ENCODE measurements at regions not wholly inside any gene's neighbourhood (a gene's known extent, or its start where the extent isn't known, plus 50 kb on each side); places are given as distances from the start of the nearest gene placed in this dataset.
"Not testable (repeated sequence)": the region's sequence is repeated elsewhere in the genome, so short reads cannot be mapped to it uniquely, and the experiment has no call there.

GRCh38 chr1:73673971-73674370, 524.0 kb downstream of the LRRIQ3 start:
- ATAC-seq, result no peak
- DNase-seq, result no peak
- intact Hi-C loops (cut with DNase I, micrococcal nuclease), result no loop called here

DNA sequence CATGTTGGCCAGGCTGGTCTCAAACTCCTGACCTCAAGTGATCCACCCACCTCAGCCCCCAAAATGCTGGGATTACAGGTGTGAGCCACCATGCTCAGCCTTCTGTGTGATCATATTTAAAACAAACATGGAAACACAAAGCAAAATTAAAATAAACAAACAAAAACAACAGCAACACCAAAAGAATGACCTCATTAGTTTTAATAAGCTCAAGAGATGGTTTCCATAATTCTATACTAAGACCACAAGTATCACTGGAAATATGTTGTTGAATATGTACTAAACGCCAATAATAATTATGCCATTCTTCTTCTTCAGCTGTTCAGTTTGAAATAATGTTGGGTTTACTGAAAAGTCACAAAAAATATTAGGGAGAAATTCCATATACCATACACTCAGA, 526.4 kb downstream of the LRRIQ3 start:
- no peaks in the 10 kb centered on the region for H3K36me3 ChIP-seq (ENCODE audit: low read depth)
- intact Hi-C loops (cut with DNase I, micrococcal nuclease), result no loop called here
- ATAC-seq, result no peak

More at GRCh38 chr1:73673971-73674370, 524.0 kb downstream of the LRRIQ3 start:
- Histone ChIP-seq H3K4me3 (no peak overlapping the region), H3K4me1 (ENCODE audit: low read depth) (no peaks in the 10 kb centered on the region), H3K36me3 (ENCODE audit: low read depth) (no peaks in the 10 kb centered on the region), H3K9me3 (no peaks in the 10 kb centered on the region)
- TF ChIP-seq, protein P1, sequence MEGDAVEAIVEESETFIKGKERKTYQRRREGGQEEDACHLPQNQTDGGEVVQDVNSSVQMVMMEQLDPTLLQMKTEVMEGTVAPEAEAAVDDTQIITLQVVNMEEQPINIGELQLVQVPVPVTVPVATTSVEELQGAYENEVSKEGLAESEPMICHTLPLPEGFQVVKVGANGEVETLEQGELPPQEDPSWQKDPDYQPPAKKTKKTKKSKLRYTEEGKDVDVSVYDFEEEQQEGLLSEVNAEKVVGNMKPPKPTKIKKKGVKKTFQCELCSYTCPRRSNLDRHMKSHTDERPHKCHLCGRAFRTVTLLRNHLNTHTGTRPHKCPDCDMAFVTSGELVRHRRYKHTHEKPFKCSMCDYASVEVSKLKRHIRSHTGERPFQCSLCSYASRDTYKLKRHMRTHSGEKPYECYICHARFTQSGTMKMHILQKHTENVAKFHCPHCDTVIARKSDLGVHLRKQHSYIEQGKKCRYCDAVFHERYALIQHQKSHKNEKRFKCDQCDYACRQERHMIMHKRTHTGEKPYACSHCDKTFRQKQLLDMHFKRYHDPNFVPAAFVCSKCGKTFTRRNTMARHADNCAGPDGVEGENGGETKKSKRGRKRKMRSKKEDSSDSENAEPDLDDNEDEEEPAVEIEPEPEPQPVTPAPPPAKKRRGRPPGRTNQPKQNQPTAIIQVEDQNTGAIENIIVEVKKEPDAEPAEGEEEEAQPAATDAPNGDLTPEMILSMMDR (IDR thresholded peaks at IDR 0.05), result no peak

GRCh38 chr1:73667959-73668358, 530.0 kb downstream of the LRRIQ3 start:
- H3K4me3 ChIP-seq; H3K4me1 ChIP-seq (ENCODE audit: low read depth); H3K9me3 ChIP-seq; ATAC-seq; H3K36me3 ChIP-seq (ENCODE audit: low read depth); intact Hi-C loops (cut with DNase I, micrococcal nuclease); DNase-seq: not testable (repeated sequence)

More for the DNA sequence above, 526.4 kb downstream of the LRRIQ3 start:
- TF ChIP-seq, protein P1 (IDR thresholded peaks at IDR 0.05), result no peak
- no peak overlapping the region for H3K4me3 ChIP-seq
- no peaks in the 10 kb centered on the region for H3K4me1 ChIP-seq (ENCODE audit: low read depth)
- H3K9me3 ChIP-seq, result no peaks in the 10 kb centered on the region
- DNase-seq, result no peak

DNA sequence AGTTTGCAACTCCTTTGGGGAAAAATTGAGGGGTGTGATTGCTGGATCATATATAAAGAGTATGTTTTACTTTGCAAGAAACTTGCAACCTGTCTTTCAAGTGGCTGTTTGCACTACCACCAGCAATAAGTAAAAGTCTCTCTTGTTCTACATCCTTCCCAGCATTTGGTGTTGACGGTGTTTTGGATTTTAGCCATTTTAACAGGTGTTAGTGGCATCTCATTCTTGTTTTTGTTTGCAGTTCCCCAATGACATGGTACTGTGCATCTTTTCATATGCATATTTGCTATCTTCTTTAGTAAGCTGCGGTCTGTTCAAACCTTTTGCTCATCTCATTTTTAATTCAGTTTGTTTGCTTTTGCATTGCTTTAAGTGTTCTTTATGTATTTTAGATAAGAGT, 535.5 kb downstream of the LRRIQ3 start:
- Histone ChIP-seq H3K4me1 (ENCODE audit: low read depth) (no peaks in the 10 kb centered on the region), H3K4me3 (no peak overlapping the region), H3K36me3 (ENCODE audit: low read depth) (no peaks in the 10 kb centered on the region), H3K9me3 (no peaks in the 10 kb centered on the region)
- intact Hi-C loops (cut with DNase I, micrococcal nuclease), result no loop called here
- no peak for DNase-seq
- TF ChIP-seq, protein P1 (IDR thresholded peaks at IDR 0.05), result no peak
- no peak for ATAC-seq

DNA sequence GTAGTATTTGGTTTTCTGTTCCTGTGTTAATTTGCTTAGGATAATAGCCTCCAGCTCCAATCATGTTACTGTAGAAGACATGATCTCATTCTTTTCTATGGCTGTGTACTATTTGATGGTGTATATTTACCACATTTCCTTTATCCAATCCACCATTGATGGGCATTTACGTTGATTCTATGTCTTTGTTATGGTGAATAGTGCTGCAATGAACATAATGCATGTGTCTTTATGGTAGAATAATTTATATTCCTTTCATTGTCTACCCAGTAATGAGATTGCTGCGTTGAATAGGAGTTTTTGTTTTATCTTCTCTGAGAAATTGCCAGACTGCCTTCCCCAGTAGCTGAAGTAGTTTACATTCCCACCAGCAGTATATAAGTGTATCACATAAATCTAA, 538.8 kb downstream of the LRRIQ3 start:
- no peaks in the 10 kb centered on the region for H3K4me1 ChIP-seq (ENCODE audit: low read depth)
- TF ChIP-seq, protein P1 (IDR thresholded peaks at IDR 0.05), result no peak
- H3K36me3 ChIP-seq (ENCODE audit: low read depth), result no peaks in the 10 kb centered on the region
- H3K9me3 ChIP-seq, result no peaks in the 10 kb centered on the region
- H3K4me3 ChIP-seq, result no peak overlapping the region
- ATAC-seq, result no peak
- DNase-seq, result no peak
- intact Hi-C loops (cut with DNase I, micrococcal nuclease), result no loop called here

- Histone ChIP-seq H3K9me3 (no peaks in the 10 kb centered on the region), H3K4me1 (ENCODE audit: low read depth) (no peaks in the 10 kb centered on the region), H3K36me3 (ENCODE audit: low read depth) (no peaks in the 10 kb centered on the region), H3K4me3 (no peak overlapping the region)
- TF ChIP-seq, protein P1 (IDR thresholded peaks at IDR 0.05), result no peak
- ATAC-seq (no peak), DNase-seq (no peak)
- intact Hi-C loops (cut with DNase I, micrococcal nuclease), result no loop called here
Measured at GRCh38 chr1:73654714-73655113, 543.3 kb downstream of the LRRIQ3 start.
